ENCODE measurements at regions not wholly inside any gene's neighbourhood (a gene's known extent, or its start where the extent isn't known, plus 50 kb on each side); places are given as distances from the start of the nearest gene placed in this dataset.

- no peaks in the 10 kb centered on the region for H3K79me1 ChIP-seq (ENCODE audit: low read depth, low read length)
- no peak overlapping the region for H3K18ac ChIP-seq (ENCODE audit: low read length)
- no peaks in the 10 kb centered on the region for H3K9me3 ChIP-seq (replicated peaks in 1 of 2; ENCODE audit: control insufficient read depth in 2 of 2, insufficient read depth in 1 of 2, low read depth in 1 of 2, low read length in 2 of 2)
- H3K14ac ChIP-seq (ENCODE audit: low read length) = no peak overlapping the region
- H2BK5ac ChIP-seq (ENCODE audit: low read length) = no peak overlapping the region
- no peak overlapping the region for H3K23ac ChIP-seq (ENCODE audit: low read depth, low read length, poor library complexity)
- no peaks in the 10 kb centered on the region for H3K36me3 ChIP-seq (replicated peaks in 1 of 2; ENCODE audit: control insufficient read depth in 2 of 2, insufficient read depth in 2 of 2, low read length in 2 of 2)
- no peak overlapping the region for H3K4ac ChIP-seq (ENCODE audit: low read length)
- H2BK15ac ChIP-seq (ENCODE audit: low read length) = no peak overlapping the region
- no peak overlapping the region for H2BK12ac ChIP-seq (ENCODE audit: low read length)
- H2BK120ac ChIP-seq (ENCODE audit: low read depth, low read length) = no peak overlapping the region
- H3K4me3 ChIP-seq (ENCODE audit: low read length in 2 of 2) = no peak overlapping the region
- no peak overlapping the region for H4K8ac ChIP-seq (ENCODE audit: low read depth, low read length)
- no peaks in the 10 kb centered on the region for H3K4me1 ChIP-seq (ENCODE audit: control insufficient read depth in 2 of 2, insufficient read depth in 1 of 2, low read depth in 1 of 2, low read length in 2 of 2)
- H4K91ac ChIP-seq (ENCODE audit: low read depth, low read length, poor library complexity) = no peak overlapping the region
- H3K4me2 ChIP-seq (ENCODE audit: insufficient read depth, low read length, poor library complexity, severe bottlenecking) = no peak overlapping the region
- no peak overlapping the region for H3K27ac ChIP-seq (replicated peaks; ENCODE audit: low read length)
- no peak overlapping the region for H3K9ac ChIP-seq (ENCODE audit: low read depth, low read length, poor library complexity)
- H2AK5ac ChIP-seq (ENCODE audit: low read depth, low read length) = no peak overlapping the region
- no CpG with 5 or more reads among the region's 2 CpGs for WGBS, 2 donors (ENCODE audit: extremely low coverage in 2 of 2, insufficient read length in 2 of 2, insufficient replicate concordance in 1 of 2)
- no peak for DNase-seq (ENCODE audit: low spot score)
- no peaks in the 10 kb centered on the region for H3K27me3 ChIP-seq (ENCODE audit: control insufficient read depth in 3 of 3, insufficient read depth in 3 of 3, low read depth in 1 of 3, low read length in 3 of 3)
- H2AFZ ChIP-seq (ENCODE audit: low read length) = no peak overlapping the region
These were observed 118.0 kb downstream of the PPP1R3A start for GRCh38 chr7:113800826-113801225.

- Histone ChIP-seq H2BK120ac (ENCODE audit: low read depth, low read length) (no peak overlapping the region), H3K27me3 (ENCODE audit: control insufficient read depth in 3 of 3, insufficient read depth in 3 of 3, low read depth in 1 of 3, low read length in 3 of 3) (no peaks in the 10 kb centered on the region), H2AFZ (ENCODE audit: low read length) (no peak overlapping the region), H3K18ac (ENCODE audit: low read length) (no peak overlapping the region), H3K4me1 (ENCODE audit: control insufficient read depth in 2 of 2, insufficient read depth in 1 of 2, low read depth in 1 of 2, low read length in 2 of 2) (no peaks in the 10 kb centered on the region), H3K27ac (replicated peaks; ENCODE audit: low read length) (no peak overlapping the region), H2BK12ac (ENCODE audit: low read length) (no peak overlapping the region), H3K23ac (ENCODE audit: low read depth, low read length, poor library complexity) (no peak overlapping the region), H4K91ac (ENCODE audit: low read depth, low read length, poor library complexity) (no peak overlapping the region), H2BK15ac (ENCODE audit: low read length) (no peak overlapping the region), H3K14ac (ENCODE audit: low read length) (no peak overlapping the region), H4K8ac (ENCODE audit: low read depth, low read length) (no peak overlapping the region), H2BK5ac (ENCODE audit: low read length) (no peak overlapping the region), H3K4ac (ENCODE audit: low read length) (no peak overlapping the region), H2AK5ac (ENCODE audit: low read depth, low read length) (no peak overlapping the region), H3K4me3 (ENCODE audit: low read length in 2 of 2) (no peak overlapping the region), H3K9me3 (replicated peaks in 1 of 2; ENCODE audit: control insufficient read depth in 2 of 2, insufficient read depth in 1 of 2, low read depth in 1 of 2, low read length in 2 of 2) (no peaks in the 10 kb centered on the region), H3K4me2 (ENCODE audit: insufficient read depth, low read length, poor library complexity, severe bottlenecking) (no peak overlapping the region), H3K79me1 (ENCODE audit: low read depth, low read length) (no peaks in the 10 kb centered on the region), H3K9ac (ENCODE audit: low read depth, low read length, poor library complexity) (no peak overlapping the region), H3K36me3 (replicated peaks in 1 of 2; ENCODE audit: control insufficient read depth in 2 of 2, insufficient read depth in 2 of 2, low read length in 2 of 2) (no peaks in the 10 kb centered on the region)
- no peak for DNase-seq (ENCODE audit: low spot score)
- no CpG with 5 or more reads among the region's 3 CpGs for WGBS, 2 donors (ENCODE audit: extremely low coverage in 2 of 2, insufficient read length in 2 of 2, insufficient replicate concordance in 1 of 2)
These were observed 118.9 kb downstream of the PPP1R3A start for GRCh38 chr7:113799896-113800295.

- Histone ChIP-seq H3K36me3 (replicated peaks in 1 of 2; ENCODE audit: control insufficient read depth in 2 of 2, insufficient read depth in 2 of 2, low read length in 2 of 2) (no peaks in the 10 kb centered on the region), H3K23ac (ENCODE audit: low read depth, low read length, poor library complexity) (no peak overlapping the region), H3K79me1 (ENCODE audit: low read depth, low read length) (no peaks in the 10 kb centered on the region), H3K4me3 (ENCODE audit: low read length in 2 of 2) (no peak overlapping the region), H3K4me1 (ENCODE audit: control insufficient read depth in 2 of 2, insufficient read depth in 1 of 2, low read depth in 1 of 2, low read length in 2 of 2) (no peaks in the 10 kb centered on the region), H4K91ac (ENCODE audit: low read depth, low read length, poor library complexity) (no peak overlapping the region), H2BK12ac (ENCODE audit: low read length) (no peak overlapping the region), H3K4me2 (ENCODE audit: insufficient read depth, low read length, poor library complexity, severe bottlenecking) (no peak overlapping the region), H3K14ac (ENCODE audit: low read length) (no peak overlapping the region), H2BK5ac (ENCODE audit: low read length) (no peak overlapping the region), H3K27ac (replicated peaks; ENCODE audit: low read length) (no peak overlapping the region), H2AFZ (ENCODE audit: low read length) (no peak overlapping the region), H2BK15ac (ENCODE audit: low read length) (no peak overlapping the region), H3K18ac (ENCODE audit: low read length) (no peak overlapping the region), H3K27me3 (ENCODE audit: control insufficient read depth in 3 of 3, insufficient read depth in 3 of 3, low read depth in 1 of 3, low read length in 3 of 3) (no peaks in the 10 kb centered on the region), H3K4ac (ENCODE audit: low read length) (no peak overlapping the region), H2BK120ac (ENCODE audit: low read depth, low read length) (no peak overlapping the region), H3K9me3 (replicated peaks in 1 of 2; ENCODE audit: control insufficient read depth in 2 of 2, insufficient read depth in 1 of 2, low read depth in 1 of 2, low read length in 2 of 2) (no peaks in the 10 kb centered on the region), H3K9ac (ENCODE audit: low read depth, low read length, poor library complexity) (no peak overlapping the region), H4K8ac (ENCODE audit: low read depth, low read length) (no peak overlapping the region), H2AK5ac (ENCODE audit: low read depth, low read length) (no peak overlapping the region)
- DNase-seq (ENCODE audit: low spot score) = no peak
- no CpG with 5 or more reads among the region's 2 CpGs for WGBS, 2 donors (ENCODE audit: extremely low coverage in 2 of 2, insufficient read length in 2 of 2, insufficient replicate concordance in 1 of 2)
These were observed 121.3 kb downstream of the PPP1R3A start for GRCh38 chr7:113797420-113798010.

GRCh38 chr7:113796557-113796956, 122.3 kb downstream of the PPP1R3A start:
- no peak overlapping the region for H3K4me3 ChIP-seq (ENCODE audit: low read length in 2 of 2)
- no peak overlapping the region for H2AK5ac ChIP-seq (ENCODE audit: low read depth, low read length)
- H3K4me1 ChIP-seq (ENCODE audit: control insufficient read depth in 2 of 2, insufficient read depth in 1 of 2, low read depth in 1 of 2, low read length in 2 of 2) = no peaks in the 10 kb centered on the region
- H3K79me1 ChIP-seq (ENCODE audit: low read depth, low read length) = no peaks in the 10 kb centered on the region
- H2BK15ac ChIP-seq (ENCODE audit: low read length) = no peak overlapping the region
- H4K91ac ChIP-seq (ENCODE audit: low read depth, low read length, poor library complexity) = no peak overlapping the region
- no peak for DNase-seq (ENCODE audit: low spot score)
- H3K23ac ChIP-seq (ENCODE audit: low read depth, low read length, poor library complexity) = no peak overlapping the region
- no peak overlapping the region for H3K4me2 ChIP-seq (ENCODE audit: insufficient read depth, low read length, poor library complexity, severe bottlenecking)
- no peaks in the 10 kb centered on the region for H3K36me3 ChIP-seq (replicated peaks in 1 of 2; ENCODE audit: control insufficient read depth in 2 of 2, insufficient read depth in 2 of 2, low read length in 2 of 2)
- no peak overlapping the region for H3K4ac ChIP-seq (ENCODE audit: low read length)
- H4K8ac ChIP-seq (ENCODE audit: low read depth, low read length) = no peak overlapping the region
- no CpG with 5 or more reads among the region's 2 CpGs for whole genome bisulfite sequencing, 2 donors (ENCODE audit: extremely low coverage in 2 of 2, insufficient read length in 2 of 2, insufficient replicate concordance in 1 of 2)
- no peaks in the 10 kb centered on the region for H3K9me3 ChIP-seq (replicated peaks in 1 of 2; ENCODE audit: control insufficient read depth in 2 of 2, insufficient read depth in 1 of 2, low read depth in 1 of 2, low read length in 2 of 2)
- no peak overlapping the region for H2BK12ac ChIP-seq (ENCODE audit: low read length)
- H3K18ac ChIP-seq (ENCODE audit: low read length) = no peak overlapping the region
- H3K14ac ChIP-seq (ENCODE audit: low read length) = no peak overlapping the region
- H2BK5ac ChIP-seq (ENCODE audit: low read length) = no peak overlapping the region
- H3K27ac ChIP-seq (replicated peaks; ENCODE audit: low read length) = no peak overlapping the region
- H3K9ac ChIP-seq (ENCODE audit: low read depth, low read length, poor library complexity) = no peak overlapping the region
- no peak overlapping the region for H2BK120ac ChIP-seq (ENCODE audit: low read depth, low read length)
- no peaks in the 10 kb centered on the region for H3K27me3 ChIP-seq (ENCODE audit: control insufficient read depth in 3 of 3, insufficient read depth in 3 of 3, low read depth in 1 of 3, low read length in 3 of 3)
- no peak overlapping the region for H2AFZ ChIP-seq (ENCODE audit: low read length)
